ENCODE measurements at regions not wholly inside any gene's neighbourhood (a gene's known extent, or its start where the extent isn't known, plus 50 kb on each side); places are given as distances from the start of the nearest gene placed in this dataset.

- DNase-seq (ENCODE audit: low spot score): no peak
These were observed 210.6 kb downstream of the TFCP2L1 start for GRCh38 chr2:121074293-121074932.

GRCh38 chr2:121075006-121075551 is 209.9 kb downstream of the TFCP2L1 start:
- peak; percentile 94 for DNase-seq (ENCODE audit: low spot score)

GRCh38 chr2:121075641-121076497 is 209.1 kb downstream of the TFCP2L1 start:
- peak; percentile 41 for DNase-seq (ENCODE audit: low spot score)

GRCh38 chr2:121076498-121076820 is 208.5 kb downstream of the TFCP2L1 start:
- DNase-seq (ENCODE audit: low spot score): no peak

GRCh38 chr2:121076885-121077549 is 208.0 kb downstream of the TFCP2L1 start:
- peak; percentile 57 for DNase-seq (ENCODE audit: low spot score)

GRCh38 chr2:121078899-121079298 is 206.1 kb downstream of the TFCP2L1 start:
- DNase-seq (ENCODE audit: low spot score): no peak

GRCh38 chr2:121080013-121080772 is 204.8 kb downstream of the TFCP2L1 start:
- DNase-seq (ENCODE audit: low spot score): peak; percentile 45

GRCh38 chr2:121081701-121082100 is 203.3 kb downstream of the TFCP2L1 start:
- no peak for DNase-seq (ENCODE audit: low spot score)

GRCh38 chr2:121082191-121082590 is 202.8 kb downstream of the TFCP2L1 start:
- no peak for DNase-seq (ENCODE audit: low spot score)

GRCh38 chr2:121084130-121084680 is 200.8 kb downstream of the TFCP2L1 start:
- no peak for DNase-seq (ENCODE audit: low spot score)

GRCh38 chr2:121085801-121086200 is 199.2 kb downstream of the TFCP2L1 start:
- no peak for DNase-seq (ENCODE audit: low spot score)

- no peak for DNase-seq (ENCODE audit: low spot score)
These were observed 198.6 kb downstream of the TFCP2L1 start for GRCh38 chr2:121086450-121086849.

- no peak for DNase-seq (ENCODE audit: low spot score)
These were observed 197.9 kb downstream of the TFCP2L1 start for GRCh38 chr2:121087117-121087516.

GRCh38 chr2:121088251-121089165 is 196.5 kb downstream of the TFCP2L1 start:
- DNase-seq (ENCODE audit: low spot score): no peak

- DNase-seq (ENCODE audit: low spot score): no peak
These were observed 195.9 kb downstream of the TFCP2L1 start for GRCh38 chr2:121089166-121089510.

- no peak for DNase-seq (ENCODE audit: low spot score)
These were observed 194.8 kb downstream of the TFCP2L1 start for GRCh38 chr2:121090088-121090715.

- no peak for DNase-seq (ENCODE audit: low spot score)
These were observed 192.9 kb downstream of the TFCP2L1 start for GRCh38 chr2:121092095-121092494.

- DNase-seq (ENCODE audit: low spot score): no peak
These were observed 191.3 kb downstream of the TFCP2L1 start for GRCh38 chr2:121093692-121094091.

GRCh38 chr2:121094101-121094500 is 190.9 kb downstream of the TFCP2L1 start:
- DNase-seq (ENCODE audit: low spot score): no peak

GRCh38 chr2:121094845-121095244 is 190.2 kb downstream of the TFCP2L1 start:
- no peak for DNase-seq (ENCODE audit: low spot score)
